ENCODE measurements at regions not wholly inside any gene's neighbourhood (a gene's known extent, or its start where the extent isn't known, plus 50 kb on each side); places are given as distances from the start of the nearest gene placed in this dataset.

DNA sequence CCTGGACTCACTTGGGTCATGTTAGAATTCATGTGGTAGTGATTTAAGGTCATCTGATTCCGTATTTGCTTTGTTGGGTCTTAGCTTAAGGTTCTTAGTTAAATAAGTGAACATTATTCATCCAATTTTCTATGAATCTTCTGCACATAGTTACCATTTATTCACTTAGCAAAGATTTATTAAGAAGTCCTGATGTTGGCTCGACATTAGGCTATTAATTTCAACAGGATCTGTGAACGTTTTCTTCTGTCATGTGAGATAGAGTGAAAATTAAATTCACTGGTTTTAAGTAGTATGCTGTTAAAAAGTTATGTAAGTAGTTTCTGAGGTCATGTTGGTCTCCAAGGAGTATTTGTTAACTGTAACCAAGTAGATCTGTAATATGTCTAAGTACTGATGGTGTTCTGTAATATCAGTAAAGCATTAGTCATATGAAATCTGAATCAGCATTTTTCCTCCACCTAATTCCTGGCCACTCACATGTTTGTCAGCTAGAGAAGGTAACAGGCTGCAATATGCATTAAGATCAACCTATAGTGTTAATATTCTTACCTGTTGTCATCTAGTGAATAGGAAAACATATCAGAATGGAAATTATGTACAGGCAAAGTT lies 155.6 kb downstream of the PCDH7 start:
- no peak for DNase-seq

GRCh38 chr4:30879855-30880598 lies 159.9 kb downstream of the PCDH7 start:
- no peak for DNase-seq

GRCh38 chr4:30881985-30882384 lies 161.8 kb downstream of the PCDH7 start:
- DNase-seq: no peak

GRCh38 chr4:30882443-30882842 lies 162.3 kb downstream of the PCDH7 start:
- no peak for DNase-seq

- DNase-seq: no peak
Observed at GRCh38 chr4:30882995-30883675, 163.0 kb downstream of the PCDH7 start.

DNA sequence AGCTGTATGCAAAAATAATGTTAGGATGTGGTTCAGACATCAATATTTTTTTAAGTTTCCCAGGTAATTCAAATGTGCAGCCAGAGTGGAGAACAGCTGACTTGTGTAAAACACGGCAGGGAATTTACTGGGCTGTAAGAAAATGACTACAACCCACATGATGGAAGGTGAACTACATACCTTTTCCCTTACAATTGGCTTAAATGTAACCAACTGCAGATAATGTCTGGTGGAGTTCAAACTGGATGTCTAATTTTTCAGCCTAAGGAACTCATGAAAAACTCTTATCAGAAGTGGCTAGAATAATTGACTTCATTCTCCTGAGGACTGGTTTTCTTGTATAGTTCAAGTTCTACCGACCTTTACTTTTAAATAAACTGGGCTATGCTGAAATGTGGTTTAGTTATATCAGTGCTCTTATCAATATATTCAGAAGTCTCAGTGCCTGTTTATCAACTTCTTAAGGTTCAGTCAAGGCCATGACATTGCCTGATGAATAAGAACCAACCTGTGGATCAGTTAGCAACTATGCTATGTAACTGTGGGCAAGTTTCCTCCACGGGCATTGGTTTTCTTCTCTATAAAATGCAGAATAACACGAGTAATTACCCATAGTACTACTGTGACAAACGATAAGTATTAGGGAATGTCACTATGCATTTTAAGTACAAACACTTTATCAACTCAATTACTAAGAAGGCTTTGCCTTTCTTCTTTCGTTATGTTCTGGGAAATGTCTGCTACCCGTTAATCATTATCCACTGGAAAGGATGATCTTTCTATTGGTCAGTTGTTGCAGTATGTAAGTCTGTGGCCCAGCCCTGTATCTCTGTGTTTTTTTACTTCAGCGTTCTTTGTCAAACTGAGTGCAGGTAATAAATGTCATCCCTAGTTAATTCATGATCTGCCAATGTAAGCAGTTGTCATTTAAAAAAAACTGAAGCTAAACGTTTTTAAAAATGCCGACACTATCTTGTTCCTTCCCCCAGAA lies 181.6 kb downstream of the PCDH7 start:
- no peak for DNase-seq

DNA sequence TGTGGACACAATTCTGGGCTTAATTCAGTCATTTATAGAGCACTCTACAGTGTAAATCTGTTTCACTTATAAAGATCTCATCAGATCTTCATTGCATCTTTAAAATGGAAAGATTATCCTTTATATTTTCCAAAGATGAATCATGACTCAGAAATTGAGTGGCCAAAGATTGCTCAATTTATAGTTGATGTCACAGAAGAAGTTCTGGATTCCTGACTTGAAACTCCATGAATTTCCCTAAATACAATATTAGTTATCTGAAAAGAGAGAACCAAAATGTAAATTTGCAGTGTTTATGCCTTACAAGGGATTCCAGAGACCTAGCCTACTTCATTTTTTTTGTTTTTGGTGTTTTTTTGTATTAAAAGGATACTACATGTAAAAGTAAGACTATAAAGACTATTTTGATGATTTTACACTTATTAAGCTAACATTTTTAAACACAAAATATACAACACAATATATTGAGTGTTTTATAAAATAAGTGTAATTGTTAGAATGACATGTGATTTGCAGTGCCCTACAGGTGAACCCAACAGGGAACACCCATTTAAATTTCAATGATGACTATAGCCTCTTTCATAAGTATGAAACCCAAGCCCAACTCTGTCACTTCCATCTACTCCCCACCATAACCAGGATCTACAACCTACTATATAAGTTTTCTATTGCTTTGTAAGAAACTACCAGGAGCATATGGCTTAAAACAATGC lies 183.5 kb downstream of the PCDH7 start:
- DNase-seq: no peak

GRCh38 chr4:30904215-30904555 lies 184.0 kb downstream of the PCDH7 start:
- no peak for DNase-seq

DNA sequence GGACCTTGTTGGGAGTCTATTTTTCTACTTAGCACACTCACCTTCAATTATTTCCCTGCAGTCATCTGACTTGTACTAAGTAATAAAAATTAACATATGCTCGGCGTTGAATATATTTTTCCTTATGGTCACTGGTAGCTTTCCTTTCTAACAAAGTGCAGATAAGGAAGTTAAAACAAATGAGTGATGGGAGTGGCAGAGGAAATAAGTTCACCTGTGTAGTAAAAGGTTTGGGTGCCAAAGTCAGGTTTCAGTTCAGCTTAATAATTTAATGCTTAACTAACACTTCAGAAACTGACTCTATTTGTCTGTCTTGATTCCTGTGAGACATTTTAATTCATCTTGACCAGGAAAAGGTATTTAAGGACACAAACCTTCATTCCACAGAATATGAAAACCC lies 184.4 kb downstream of the PCDH7 start:
- DNase-seq: no peak

- no peak for DNase-seq
Observed at GRCh38 chr4:30912098-30912714, 192.0 kb downstream of the PCDH7 start.

DNA sequence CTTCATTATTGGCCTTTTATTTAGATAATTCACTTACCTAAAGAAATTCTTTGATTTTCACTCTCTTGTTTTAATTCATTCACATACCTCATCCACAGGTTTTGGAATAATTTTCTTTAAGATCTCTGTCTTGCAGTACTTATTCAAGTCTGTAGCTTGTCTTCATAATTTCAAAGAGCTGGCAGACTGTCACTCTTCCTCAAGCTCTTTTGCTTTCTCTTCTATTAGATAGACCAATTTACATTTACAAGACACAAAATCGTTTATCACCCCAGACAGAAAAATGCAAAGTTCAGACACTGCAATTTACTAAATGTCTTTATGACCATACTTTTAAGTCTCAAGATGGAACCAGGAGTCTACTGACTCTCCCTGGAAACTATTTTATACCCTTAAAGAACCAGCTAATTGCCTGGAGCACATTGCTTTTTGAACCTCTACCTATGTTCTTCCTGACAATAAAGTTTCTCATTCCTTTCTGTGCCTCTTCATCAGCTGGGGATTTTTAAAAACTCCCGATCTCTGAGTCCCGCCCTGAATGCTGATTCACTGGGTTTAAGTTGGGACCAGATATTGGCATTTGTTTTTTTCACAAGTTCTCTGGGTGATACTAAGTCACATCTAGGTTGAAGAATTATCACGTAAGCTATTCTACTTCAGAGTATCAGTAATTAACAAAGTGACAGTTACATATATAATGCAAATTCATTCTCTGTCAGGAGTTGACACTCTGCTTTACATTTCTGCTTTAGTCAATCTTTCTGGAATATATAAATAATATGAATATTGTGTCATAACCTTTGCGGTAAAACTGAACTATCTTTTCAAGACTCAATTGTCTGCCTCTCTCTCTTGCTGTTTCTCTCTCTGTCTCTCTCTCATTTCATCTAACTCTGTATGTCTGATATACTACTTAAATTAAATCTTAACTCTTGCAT lies 196.4 kb downstream of the PCDH7 start:
- DNase-seq: no peak

GRCh38 chr4:30917946-30918345 lies 197.8 kb downstream of the PCDH7 start:
- DNase-seq: no peak

DNA sequence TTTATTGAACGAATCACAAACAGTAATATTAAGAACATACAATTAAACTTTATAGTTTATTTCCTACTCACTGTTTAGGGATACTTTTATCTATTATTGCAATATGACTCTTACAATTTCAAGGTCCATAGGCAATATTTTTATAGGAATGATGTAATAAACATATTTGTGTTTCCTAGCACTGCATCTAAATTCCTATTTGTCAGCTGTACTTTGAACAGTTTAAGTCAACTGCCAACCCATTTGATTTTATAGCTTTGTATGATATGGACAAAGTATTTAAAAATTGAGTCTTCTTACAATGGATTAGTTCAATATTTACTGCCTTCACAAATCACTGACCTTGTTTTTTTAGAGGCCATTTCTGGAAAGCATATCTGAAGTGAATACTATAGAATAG lies 199.3 kb downstream of the PCDH7 start:
- no peak for DNase-seq

DNA sequence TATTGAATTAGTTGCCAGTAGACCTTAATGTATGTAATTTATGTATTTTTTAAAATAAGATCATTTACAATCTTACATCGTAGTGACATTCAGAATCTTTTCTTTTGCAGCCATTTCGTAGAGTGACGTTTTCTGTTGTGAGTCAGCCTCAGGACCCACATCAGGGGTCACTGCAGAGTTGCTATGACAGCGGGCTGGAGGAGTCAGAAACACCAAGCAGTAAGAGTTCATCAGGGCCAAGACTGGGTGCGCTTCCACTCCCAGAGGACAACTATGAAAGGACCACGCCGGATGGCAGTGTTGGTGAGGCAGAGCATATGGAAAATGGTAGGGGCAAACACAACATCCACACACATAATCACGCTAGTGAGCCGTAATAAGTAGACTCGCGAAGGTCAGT lies 199.9 kb downstream of the PCDH7 start:
- no peak for DNase-seq

DNA sequence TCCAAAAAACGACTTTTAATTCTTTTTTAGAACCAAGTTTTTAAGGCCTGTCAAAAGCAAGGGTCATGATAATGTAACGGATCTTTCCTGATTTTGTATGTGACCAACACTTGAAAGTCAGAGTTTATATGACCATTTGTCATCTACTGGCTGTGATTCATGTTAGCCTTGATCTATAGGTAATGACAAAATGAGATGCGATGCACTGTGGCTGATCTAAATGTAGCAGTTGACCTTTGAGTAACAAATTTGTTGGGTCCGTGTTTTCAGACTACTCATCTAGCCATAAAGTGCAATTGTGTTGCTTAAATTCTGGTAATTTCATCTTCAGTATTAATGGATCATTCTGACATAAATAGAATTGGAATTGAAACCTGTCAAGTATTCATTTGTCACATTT lies 202.5 kb downstream of the PCDH7 start:
- no peak for DNase-seq

DNA sequence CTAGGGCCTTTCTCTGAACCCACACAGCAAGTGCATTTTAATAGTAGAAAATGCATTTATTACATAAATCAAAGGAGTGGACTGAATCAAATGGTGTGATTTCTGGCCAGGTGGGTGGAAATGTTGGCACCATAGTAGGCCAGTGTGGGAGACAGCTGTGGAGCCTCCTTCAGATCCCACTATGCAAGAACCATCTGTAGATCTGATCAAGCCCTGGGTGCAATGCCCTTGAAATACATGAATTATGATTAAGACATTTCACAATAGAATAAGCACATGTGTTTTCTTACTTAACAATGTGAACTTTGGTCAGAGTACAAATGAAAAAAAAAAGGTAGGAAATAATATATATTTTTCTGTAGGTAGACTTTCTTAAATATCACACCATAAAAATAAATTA lies 204.3 kb downstream of the PCDH7 start:
- no peak for DNase-seq

- no peak for DNase-seq
Observed at GRCh38 chr4:30929649-30930048, 209.5 kb downstream of the PCDH7 start.

DNA sequence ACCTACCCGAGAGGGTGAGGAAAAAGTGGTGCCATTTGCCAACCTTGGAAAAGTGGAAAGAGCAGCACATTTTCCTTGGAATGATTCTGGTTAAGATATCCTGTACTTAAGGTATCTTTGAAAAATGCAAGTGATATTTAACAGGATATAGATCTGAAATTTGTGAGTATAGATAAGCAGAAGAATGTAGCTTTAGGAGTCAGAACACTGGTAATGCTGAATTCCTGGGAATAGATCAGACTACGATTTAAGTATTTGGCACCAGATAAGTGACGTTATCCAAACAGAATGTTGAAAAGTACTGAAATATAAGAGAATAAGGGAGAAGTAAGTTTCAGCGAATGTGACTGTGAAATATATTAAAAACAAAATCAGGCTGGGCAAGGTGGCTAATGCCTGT lies 210.1 kb downstream of the PCDH7 start:
- DNase-seq: no peak

DNA sequence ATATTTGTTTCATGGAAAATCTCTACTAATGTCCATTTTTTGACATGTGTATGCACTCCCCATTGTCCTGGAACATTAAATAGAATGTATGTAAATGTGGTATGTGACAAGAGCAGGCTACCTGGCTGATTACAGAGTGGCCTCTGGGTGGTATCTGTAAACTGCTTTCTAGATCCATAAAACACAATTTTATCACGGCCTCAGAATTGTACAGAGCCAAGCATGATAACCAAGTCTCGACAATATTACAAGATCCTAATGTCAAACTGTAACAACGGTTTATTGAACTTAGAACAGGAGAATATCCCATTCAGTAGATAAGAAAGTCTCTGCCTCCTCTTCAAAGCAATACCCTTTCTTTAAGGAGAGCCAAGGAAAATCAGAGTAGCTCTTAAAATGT lies 212.4 kb downstream of the PCDH7 start:
- DNase-seq: no peak

GRCh38 chr4:30939069-30939468 lies 218.9 kb downstream of the PCDH7 start:
- DNase-seq: no peak

All from muscle of arm (tissue), 1 donor.